Tibial artery (tissue), 4 donors: ENCODE measurements at regions not wholly inside any gene's neighbourhood (a gene's known extent, or its start where the extent isn't known, plus 50 kb on each side); places are given as distances from the start of the nearest gene placed in this dataset.
A peak's percentile ranks its signal among the peaks of the same experiment; 100 is the strongest.
"Not testable (repeated sequence)": the region's sequence is repeated elsewhere in the genome, so short reads cannot be mapped to it uniquely, and the experiment has no call there.

ENCODE experiments used
- DNase-seq, 2 donors: peaks; one replicate each; pipeline ENCODE4 v3.0.0-alpha.2; 2019
- H3K27ac ChIP-seq, 2 donors: fragments of 200-600 bp; sonication (generic) in 1 of 2; 1 replicate in 1 of 2; 2 replicates in 1 of 2; pipeline ENCODE4 v1.5.1; 2018 to 2019; ENCODE audit warnings: mild to moderate bottlenecking in 1 of 2
- H3K27me3 ChIP-seq, 2 donors: fragments of 200-600 bp; sonication (generic) in 1 of 2; one replicate each; pipeline versions ENCODE4 v1.5.1 to v1.6.0; 2016 to 2019
- H3K36me3 ChIP-seq, 3 donors: fragments of 200-600 bp; sonication (generic) in 2 of 3; one replicate each; pipeline ENCODE4 v1.5.1; 2016 to 2019; ENCODE audit warnings: mild to moderate bottlenecking in 2 of 3
- H3K4me1 ChIP-seq, 4 donors: fragments of 200-600 bp; sonication (generic) in 2 of 4; 1 replicate in 3 of 4; 2 replicates in 1 of 4; pipeline ENCODE4 v1.5.1; 2016 to 2019
- H3K4me3 ChIP-seq, 2 donors: fragments of 200-600 bp; sonication (generic) in 1 of 2; 1 replicate in 1 of 2; 2 replicates in 1 of 2; pipeline ENCODE4 v1.5.1; 2018 to 2019; ENCODE audit warnings: mild to moderate bottlenecking in 2 of 2
- H3K9me3 ChIP-seq, 3 donors: fragments of 200-600 bp; sonication (generic) in 1 of 3; one replicate each; pipeline ENCODE4 v1.5.1; 2016 to 2019
- intact Hi-C: fragments of 100-400 bp; cut with DNase I; formaldehyde crosslinking; loops from one replicate; pipeline ENCODE4 v1.15.0; 2023; ENCODE audit warnings: low total_unique reads

- H3K27ac ChIP-seq, H3K9me3 ChIP-seq, H3K4me3 ChIP-seq, H3K27me3 ChIP-seq, H3K4me1 ChIP-seq, H3K36me3 ChIP-seq, DNase-seq, intact Hi-C loops: not testable (repeated sequence)
Observed at GRCh38 chr9:94387338-94388010, 59.0 kb upstream of the NUTM2F start.

- H3K36me3 ChIP-seq, DNase-seq, H3K4me3 ChIP-seq, H3K27me3 ChIP-seq, H3K27ac ChIP-seq, intact Hi-C loops, H3K4me1 ChIP-seq, H3K9me3 ChIP-seq: not testable (repeated sequence)
Observed at GRCh38 chr9:94388011-94388406, 59.6 kb upstream of the NUTM2F start.

GRCh38 chr9:94390425-94391098 is 62.1 kb upstream of the NUTM2F start:
- DNase-seq, H3K4me3 ChIP-seq, H3K36me3 ChIP-seq, H3K27ac ChIP-seq, H3K9me3 ChIP-seq, intact Hi-C loops, H3K27me3 ChIP-seq, H3K4me1 ChIP-seq: not testable (repeated sequence)

GRCh38 chr9:94392971-94393624 is 64.7 kb upstream of the NUTM2F start:
- H3K9me3 ChIP-seq, H3K27ac ChIP-seq, intact Hi-C loops, H3K36me3 ChIP-seq, H3K4me1 ChIP-seq, H3K27me3 ChIP-seq, DNase-seq, H3K4me3 ChIP-seq: not testable (repeated sequence)

GRCh38 chr9:94397766-94398379 is 69.4 kb upstream of the NUTM2F start:
- H3K4me3 ChIP-seq, H3K4me1 ChIP-seq, H3K27ac ChIP-seq, H3K27me3 ChIP-seq, intact Hi-C loops, H3K9me3 ChIP-seq, DNase-seq, H3K36me3 ChIP-seq: not testable (repeated sequence)

- H3K27me3 ChIP-seq, H3K36me3 ChIP-seq, intact Hi-C loops, H3K9me3 ChIP-seq, DNase-seq, H3K4me3 ChIP-seq, H3K27ac ChIP-seq, H3K4me1 ChIP-seq: not testable (repeated sequence)
Observed at GRCh38 chr9:94400461-94400860, 72.0 kb upstream of the NUTM2F start.

GRCh38 chr9:94402795-94403194 is 74.4 kb upstream of the NUTM2F start:
- intact Hi-C loops = not testable (repeated sequence)
- peak overlapping the region in 1 of 2 donors; percentile 50 for H3K27ac ChIP-seq

GRCh38 chr9:94403571-94403970 is 75.1 kb upstream of the NUTM2F start:
- H3K4me3 ChIP-seq, H3K4me1 ChIP-seq, intact Hi-C loops, H3K9me3 ChIP-seq, H3K36me3 ChIP-seq, DNase-seq, H3K27me3 ChIP-seq: not testable (repeated sequence)
- H3K27ac ChIP-seq = peak overlapping the region in 1 of 2 donors; percentile 44

More at GRCh38 chr9:94402795-94403194, 74.4 kb upstream of the NUTM2F start:
- not testable (repeated sequence) for H3K27me3 ChIP-seq, H3K9me3 ChIP-seq, H3K4me3 ChIP-seq, DNase-seq, H3K36me3 ChIP-seq, H3K4me1 ChIP-seq

- DNase-seq = not testable (repeated sequence)
Observed at GRCh38 chr9:94413665-94414064, 85.2 kb upstream of the NUTM2F start.

GRCh38 chr9:94415111-94415510 is 86.7 kb upstream of the NUTM2F start:
- DNase-seq, H3K4me3 ChIP-seq, H3K4me1 ChIP-seq, H3K9me3 ChIP-seq, intact Hi-C loops, H3K27ac ChIP-seq, H3K27me3 ChIP-seq: not testable (repeated sequence)
- H3K36me3 ChIP-seq = peaks cover 0 to 10% (median 5%) of the 10 kb centered on the region in 3 donors

More at GRCh38 chr9:94413665-94414064, 85.2 kb upstream of the NUTM2F start:
- intact Hi-C loops, H3K27ac ChIP-seq, H3K9me3 ChIP-seq, H3K4me1 ChIP-seq, H3K4me3 ChIP-seq, H3K27me3 ChIP-seq: not testable (repeated sequence)
- peaks cover 0 to 10% (median 5%) of the 10 kb centered on the region in 3 donors for H3K36me3 ChIP-seq

GRCh38 chr9:94420098-94420497 is 91.7 kb upstream of the NUTM2F start:
- H3K4me3 ChIP-seq, H3K4me1 ChIP-seq, H3K9me3 ChIP-seq, H3K27me3 ChIP-seq, DNase-seq, H3K27ac ChIP-seq, intact Hi-C loops: not testable (repeated sequence)
- H3K36me3 ChIP-seq = peaks cover 0 to 10% (median 5%) of the 10 kb centered on the region in 3 donors

GRCh38 chr9:94421951-94422350 is 93.5 kb upstream of the NUTM2F start:
- H3K4me3 ChIP-seq, intact Hi-C loops, DNase-seq, H3K9me3 ChIP-seq, H3K27me3 ChIP-seq, H3K27ac ChIP-seq, H3K36me3 ChIP-seq, H3K4me1 ChIP-seq: not testable (repeated sequence)

- H3K4me3 ChIP-seq, H3K27ac ChIP-seq, H3K9me3 ChIP-seq, H3K4me1 ChIP-seq, H3K27me3 ChIP-seq, intact Hi-C loops, DNase-seq, H3K36me3 ChIP-seq: not testable (repeated sequence)
Observed at GRCh38 chr9:94425312-94425711, 96.9 kb upstream of the NUTM2F start.

- H3K27ac ChIP-seq, H3K27me3 ChIP-seq, intact Hi-C loops, H3K4me1 ChIP-seq, H3K9me3 ChIP-seq, H3K4me3 ChIP-seq, DNase-seq: not testable (repeated sequence)
- peaks cover 14 to 17% (median 14%) of the 10 kb centered on the region in 3 donors for H3K36me3 ChIP-seq
Observed at GRCh38 chr9:94437128-94437527, 108.7 kb upstream of the NUTM2F start.
